ENCODE measurements at regions not wholly inside any gene's neighbourhood (a gene's known extent, or its start where the extent isn't known, plus 50 kb on each side); places are given as distances from the start of the nearest gene placed in this dataset.
"Not testable (repeated sequence)": the region's sequence is repeated elsewhere in the genome, so short reads cannot be mapped to it uniquely, and the experiment has no call there.

- peak; percentile 56 for DNase-seq
These were observed 56.7 kb upstream of the GOLGA8R start for GRCh38 chr15:30470601-30471365.

- not testable (repeated sequence) for DNase-seq
These were observed 57.3 kb upstream of the GOLGA8R start for GRCh38 chr15:30471366-30471749.

GRCh38 chr15:30471817-30472551 lies 57.9 kb upstream of the GOLGA8R start:
- not testable (repeated sequence) for DNase-seq

- DNase-seq = not testable (repeated sequence)
These were observed 67.0 kb upstream of the GOLGA8Q start for GRCh38 chr15:30484887-30485286.

GRCh38 chr15:30489237-30489636 lies 62.6 kb upstream of the GOLGA8Q start:
- not testable (repeated sequence) for DNase-seq

GRCh38 chr15:30490334-30490733 lies 61.5 kb upstream of the GOLGA8Q start:
- DNase-seq = not testable (repeated sequence)

- DNase-seq = not testable (repeated sequence)
These were observed 57.9 kb upstream of the GOLGA8Q start for GRCh38 chr15:30493947-30494346.

GRCh38 chr15:30497275-30497674 lies 54.6 kb upstream of the GOLGA8Q start:
- not testable (repeated sequence) for DNase-seq

GRCh38 chr15:30499233-30499632 lies 52.6 kb upstream of the GOLGA8Q start:
- DNase-seq = not testable (repeated sequence)

- DNase-seq = not testable (repeated sequence)
These were observed 51.3 kb upstream of the GOLGA8Q start for GRCh38 chr15:30500511-30500910.

Data from activated CD8-positive, alpha-beta memory T cell treated with anti-CD3 and anti-CD28 coated beads, Interleukin-2, amount 50 U/mL, for 4 hours (primary cell).